ENCODE measurements at regions not wholly inside any gene's neighbourhood (a gene's known extent, or its start where the extent isn't known, plus 50 kb on each side); places are given as distances from the start of the nearest gene placed in this dataset.

- no peak for TF ChIP-seq CTCF (IDR thresholded peaks at IDR 0.05)
- no peak for TF ChIP-seq POLR2A (IDR thresholded peaks at IDR 0.05)
Observed at GRCh38 chr4:42715807-42716482, 59.0 kb upstream of the ATP8A1 start.
